G401 (cell line): ENCODE measurements at regions not wholly inside any gene's neighbourhood (a gene's known extent, or its start where the extent isn't known, plus 50 kb on each side); places are given as distances from the start of the nearest gene placed in this dataset.

Source experiments
- DNase-seq: peaks from one replicate; pipeline ENCODE4 v3.0.0-alpha.2; 2015; ENCODE audit warnings: low spot score
- in situ Hi-C: cut with HindIII; loops from 2 replicates; pipeline ENCODE4 v1.10.0; 2016; ENCODE audit warnings: low sequenced_read_pairs, mixed read lengths

GRCh38 chr15:31256378-31257265 lies 70.0 kb upstream of the KLF13 start:
- in situ Hi-C loops, result no loop called here
- no peak for DNase-seq

- in situ Hi-C loops, result no loop called here
Measured at GRCh38 chr15:31257286-31257685, 69.3 kb upstream of the KLF13 start.

GRCh38 chr15:31258260-31258659 lies 68.4 kb upstream of the KLF13 start:
- no peak for DNase-seq
- in situ Hi-C loops, result no loop called here

More at GRCh38 chr15:31257286-31257685, 69.3 kb upstream of the KLF13 start:
- DNase-seq, result no peak

- no peak for DNase-seq
- in situ Hi-C loops, result no loop called here
Measured at GRCh38 chr15:31259562-31260252, 66.9 kb upstream of the KLF13 start.

- DNase-seq, result no peak
- in situ Hi-C loops, result no loop called here
Measured at GRCh38 chr15:31260646-31261265, 65.9 kb upstream of the KLF13 start.

GRCh38 chr15:31261266-31262142 lies 65.1 kb upstream of the KLF13 start:
- in situ Hi-C loops, result no loop called here
- no peak for DNase-seq

- in situ Hi-C loops, result no loop called here
- no peak for DNase-seq
Measured at GRCh38 chr15:31262143-31262530, 64.5 kb upstream of the KLF13 start.

- in situ Hi-C loops, result no loop called here
Measured at GRCh38 chr15:31262901-31263671, 63.5 kb upstream of the KLF13 start.

GRCh38 chr15:31263751-31264558 lies 62.7 kb upstream of the KLF13 start:
- in situ Hi-C loops, result no loop called here
- peak; percentile 79 for DNase-seq

More at GRCh38 chr15:31262901-31263671, 63.5 kb upstream of the KLF13 start:
- DNase-seq, result no peak

- no peak for DNase-seq
- in situ Hi-C loops, result no loop called here
Measured at GRCh38 chr15:31264559-31265089, 62.0 kb upstream of the KLF13 start.

GRCh38 chr15:31265090-31265870 lies 61.4 kb upstream of the KLF13 start:
- in situ Hi-C loops, result no loop called here
- DNase-seq, result no peak

- in situ Hi-C loops, result no loop called here
- no peak for DNase-seq
Measured at GRCh38 chr15:31265871-31266711, 60.5 kb upstream of the KLF13 start.

GRCh38 chr15:31266712-31267111 lies 59.9 kb upstream of the KLF13 start:
- DNase-seq, result peak; percentile 41
- in situ Hi-C loops, result no loop called here

- no peak for DNase-seq
- in situ Hi-C loops, result no loop called here
Measured at GRCh38 chr15:31267161-31268107, 59.2 kb upstream of the KLF13 start.

GRCh38 chr15:31268108-31268501 lies 58.5 kb upstream of the KLF13 start:
- in situ Hi-C loops, result no loop called here
- no peak for DNase-seq
